ENCODE measurements at regions not wholly inside any gene's neighbourhood (a gene's known extent, or its start where the extent isn't known, plus 50 kb on each side); places are given as distances from the start of the nearest gene placed in this dataset.
"Not testable (repeated sequence)": the region's sequence is repeated elsewhere in the genome, so short reads cannot be mapped to it uniquely, and the experiment has no call there.

DNA sequence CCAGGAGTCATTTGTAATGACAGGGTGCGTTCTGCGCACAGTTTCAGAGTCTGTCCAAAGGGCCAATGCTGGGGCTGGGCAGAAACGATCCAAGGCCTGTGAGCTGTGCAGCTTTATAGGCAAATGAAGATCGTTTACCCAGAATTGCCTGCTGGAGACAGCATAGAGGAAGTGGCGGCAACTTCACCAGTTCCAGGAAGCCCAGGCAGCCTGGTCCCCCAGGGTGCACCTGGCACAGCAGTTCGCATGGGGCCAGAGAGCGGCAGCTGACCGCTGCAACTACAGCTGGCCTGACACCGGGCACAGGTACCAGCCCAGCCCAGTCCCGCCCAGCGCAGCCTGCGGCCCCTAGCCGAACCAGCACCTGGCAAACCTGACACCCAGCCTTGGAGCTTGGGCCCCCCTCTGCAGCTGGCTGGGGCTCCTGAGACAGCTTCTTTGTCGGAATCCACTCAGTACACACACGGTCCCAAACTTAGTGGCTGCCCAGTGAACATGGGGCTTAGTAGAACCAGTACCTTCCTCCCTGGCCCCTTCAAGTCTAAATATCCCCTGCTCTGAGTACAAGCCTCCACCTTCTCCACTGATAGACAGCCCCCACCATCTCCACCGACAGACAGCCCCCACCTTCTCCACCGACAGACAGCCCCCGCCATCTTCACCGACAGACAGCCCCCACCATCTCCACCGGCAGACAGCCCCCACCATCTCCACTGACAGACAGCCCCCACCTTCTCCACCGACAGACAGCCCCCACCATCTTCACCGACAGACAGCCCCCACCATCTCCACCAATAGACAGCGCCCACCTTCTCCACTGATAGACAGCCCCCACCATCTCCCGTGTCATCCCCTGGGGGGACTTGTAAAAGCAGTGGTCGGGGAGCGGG, 62.7 kb upstream of the SPN start:
- not testable (repeated sequence) for TF ChIP-seq SP2 (IDR thresholded peaks at IDR 0.05; ENCODE audit: low read length); TCF12 (IDR thresholded peaks at IDR 0.05; ENCODE audit: low read depth, low read length); JUND (IDR thresholded peaks at IDR 0.05; ENCODE audit: low read length); GABPA (IDR thresholded peaks at IDR 0.05; ENCODE audit: borderline replicate concordance, insufficient read depth, low read length); RXRA (IDR thresholded peaks at IDR 0.05; ENCODE audit: insufficient read depth, low read depth, low read length); EZH2 (IDR thresholded peaks at IDR 0.05; ENCODE audit: low read depth, low read length, severe bottlenecking); MAFK (IDR thresholded peaks at IDR 0.05; ENCODE audit: low read depth, low read length); SP1 (IDR thresholded peaks at IDR 0.05; ENCODE audit: low read depth, low read length); POLR2AphosphoS5 (IDR thresholded peaks at IDR 0.05; ENCODE audit: low read depth, low read length)
- TF ChIP-seq, protein P1, sequence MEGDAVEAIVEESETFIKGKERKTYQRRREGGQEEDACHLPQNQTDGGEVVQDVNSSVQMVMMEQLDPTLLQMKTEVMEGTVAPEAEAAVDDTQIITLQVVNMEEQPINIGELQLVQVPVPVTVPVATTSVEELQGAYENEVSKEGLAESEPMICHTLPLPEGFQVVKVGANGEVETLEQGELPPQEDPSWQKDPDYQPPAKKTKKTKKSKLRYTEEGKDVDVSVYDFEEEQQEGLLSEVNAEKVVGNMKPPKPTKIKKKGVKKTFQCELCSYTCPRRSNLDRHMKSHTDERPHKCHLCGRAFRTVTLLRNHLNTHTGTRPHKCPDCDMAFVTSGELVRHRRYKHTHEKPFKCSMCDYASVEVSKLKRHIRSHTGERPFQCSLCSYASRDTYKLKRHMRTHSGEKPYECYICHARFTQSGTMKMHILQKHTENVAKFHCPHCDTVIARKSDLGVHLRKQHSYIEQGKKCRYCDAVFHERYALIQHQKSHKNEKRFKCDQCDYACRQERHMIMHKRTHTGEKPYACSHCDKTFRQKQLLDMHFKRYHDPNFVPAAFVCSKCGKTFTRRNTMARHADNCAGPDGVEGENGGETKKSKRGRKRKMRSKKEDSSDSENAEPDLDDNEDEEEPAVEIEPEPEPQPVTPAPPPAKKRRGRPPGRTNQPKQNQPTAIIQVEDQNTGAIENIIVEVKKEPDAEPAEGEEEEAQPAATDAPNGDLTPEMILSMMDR (IDR thresholded peaks at IDR 0.05; ENCODE audit: control extremely low read depth in 1 of 3, insufficient read depth in 1 of 3, low read depth in 1 of 3, low read length in 3 of 3): not testable (repeated sequence)
